Nephron progenitor cell (in vitro differentiated cells): ENCODE measurements at regions not wholly inside any gene's neighbourhood (a gene's known extent, or its start where the extent isn't known, plus 50 kb on each side); places are given as distances from the start of the nearest gene placed in this dataset.

Experiments used
- DNase-seq: peaks from one replicate; pipeline ENCODE4 v3.0.0; 2021
- H3K27ac Mint-ChIP-seq: 2 replicates; pipeline ENCODE4 v1.8.0; 2021; ENCODE audit warnings: mild to moderate bottlenecking, moderate library complexity, mixed read lengths
- H3K27me3 Mint-ChIP-seq: 2 replicates; pipeline ENCODE4 v1.8.0; 2021; ENCODE audit warnings: mild to moderate bottlenecking, low read depth, mixed read lengths; ENCODE audit not compliant: poor library complexity
- H3K36me3 Mint-ChIP-seq: 2 replicates; pipeline ENCODE4 v1.8.0; 2021; ENCODE audit warnings: low read depth, mixed read lengths
- H3K4me1 Mint-ChIP-seq: 2 replicates; pipeline ENCODE4 v1.8.0; 2021; ENCODE audit warnings: mixed read lengths
- H3K4me3 Mint-ChIP-seq: 2 replicates; pipeline ENCODE4 v1.8.0; 2021; ENCODE audit warnings: mild to moderate bottlenecking, moderate library complexity, mixed read lengths
- H3K9me3 Mint-ChIP-seq: 2 replicates; pipeline ENCODE4 v1.8.0; 2021; ENCODE audit warnings: mild to moderate bottlenecking, moderate library complexity, mixed read lengths
- TF ChIP-seq, protein P1 (sequence below): fragments of 200-600 bp; sonication (generic); IDR thresholded peaks from 2 replicates; pipeline ENCODE4 v1.5.0; 2021; ENCODE audit warnings: antibody characterized with exemption

DNA sequence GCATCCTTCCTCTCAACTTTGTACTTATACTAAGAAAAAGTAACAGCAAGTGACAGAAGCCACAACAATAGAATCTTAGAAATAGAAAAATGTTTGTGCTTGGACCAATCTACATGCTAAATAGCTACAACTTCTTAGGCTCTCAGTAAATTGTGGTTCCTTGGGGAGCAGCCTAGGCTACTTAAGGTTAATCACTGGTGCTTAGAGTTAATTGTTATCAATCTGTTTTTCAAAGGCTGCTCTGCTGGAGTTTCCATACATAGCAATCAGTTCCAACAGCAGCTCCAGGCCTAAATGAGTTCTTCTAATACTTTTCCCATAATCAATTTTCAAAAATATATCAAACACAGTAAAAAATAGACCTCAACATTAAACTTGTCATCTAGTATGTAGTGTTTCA, 571.4 kb downstream of the EPHA7 start:
- Mint-ChIP-seq H3K36me3 (no peaks in the 10 kb centered on the region), H3K27ac (no peak overlapping the region), H3K27me3 (no peaks in the 10 kb centered on the region), H3K9me3 (no peaks in the 10 kb centered on the region), H3K4me1 (no peaks in the 10 kb centered on the region), H3K4me3 (no peak overlapping the region)
- TF ChIP-seq, protein P1, sequence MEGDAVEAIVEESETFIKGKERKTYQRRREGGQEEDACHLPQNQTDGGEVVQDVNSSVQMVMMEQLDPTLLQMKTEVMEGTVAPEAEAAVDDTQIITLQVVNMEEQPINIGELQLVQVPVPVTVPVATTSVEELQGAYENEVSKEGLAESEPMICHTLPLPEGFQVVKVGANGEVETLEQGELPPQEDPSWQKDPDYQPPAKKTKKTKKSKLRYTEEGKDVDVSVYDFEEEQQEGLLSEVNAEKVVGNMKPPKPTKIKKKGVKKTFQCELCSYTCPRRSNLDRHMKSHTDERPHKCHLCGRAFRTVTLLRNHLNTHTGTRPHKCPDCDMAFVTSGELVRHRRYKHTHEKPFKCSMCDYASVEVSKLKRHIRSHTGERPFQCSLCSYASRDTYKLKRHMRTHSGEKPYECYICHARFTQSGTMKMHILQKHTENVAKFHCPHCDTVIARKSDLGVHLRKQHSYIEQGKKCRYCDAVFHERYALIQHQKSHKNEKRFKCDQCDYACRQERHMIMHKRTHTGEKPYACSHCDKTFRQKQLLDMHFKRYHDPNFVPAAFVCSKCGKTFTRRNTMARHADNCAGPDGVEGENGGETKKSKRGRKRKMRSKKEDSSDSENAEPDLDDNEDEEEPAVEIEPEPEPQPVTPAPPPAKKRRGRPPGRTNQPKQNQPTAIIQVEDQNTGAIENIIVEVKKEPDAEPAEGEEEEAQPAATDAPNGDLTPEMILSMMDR: no peak
- DNase-seq: no peak

- Mint-ChIP-seq H3K36me3 (no peaks in the 10 kb centered on the region), H3K9me3 (no peaks in the 10 kb centered on the region)
- DNase-seq: no peak
These were observed 579.0 kb downstream of the EPHA7 start for GRCh38 chr6:92840246-92840930.

GRCh38 chr6:92828788-92829187, 590.6 kb downstream of the EPHA7 start:
- Mint-ChIP-seq H3K9me3 (peaks cover 8% of the 10 kb centered on the region), H3K36me3 (no peaks in the 10 kb centered on the region), H3K27me3 (no peaks in the 10 kb centered on the region), H3K4me1 (peaks cover 5% of the 10 kb centered on the region), H3K27ac (no peak overlapping the region), H3K4me3 (no peak overlapping the region)
- no peak for DNase-seq
- TF ChIP-seq, protein P1: no peak

More at GRCh38 chr6:92840246-92840930, 579.0 kb downstream of the EPHA7 start:
- TF ChIP-seq, protein P1: no peak
- Mint-ChIP-seq H3K4me3 (no peak overlapping the region), H3K27me3 (no peaks in the 10 kb centered on the region), H3K4me1 (no peaks in the 10 kb centered on the region), H3K27ac (no peak overlapping the region)

DNA sequence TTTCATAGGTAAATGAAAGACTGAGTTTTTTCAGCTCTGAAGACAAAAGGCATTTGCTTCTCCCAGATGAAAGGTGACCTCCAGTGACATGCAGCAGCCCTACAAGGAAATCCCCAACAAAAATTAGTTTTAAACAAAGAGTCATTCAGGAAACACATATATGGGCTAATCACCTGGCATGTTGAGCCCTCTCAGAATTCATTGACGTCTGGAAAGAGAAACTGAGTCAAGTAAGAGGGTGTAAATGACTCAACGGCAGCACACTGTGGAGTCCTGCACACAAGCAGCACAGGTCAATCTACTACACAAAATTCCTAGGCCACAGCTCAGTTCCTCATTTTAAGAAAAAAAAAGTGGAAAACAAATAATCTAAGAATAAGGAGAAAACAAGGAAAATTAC, 592.3 kb downstream of the EPHA7 start:
- TF ChIP-seq, protein P1: no peak
- Mint-ChIP-seq H3K27me3 (no peaks in the 10 kb centered on the region), H3K4me3 (no peak overlapping the region), H3K4me1 (peaks cover 5% of the 10 kb centered on the region), H3K9me3 (peaks cover 8% of the 10 kb centered on the region), H3K27ac (no peak overlapping the region), H3K36me3 (no peaks in the 10 kb centered on the region)
- DNase-seq: no peak

DNA sequence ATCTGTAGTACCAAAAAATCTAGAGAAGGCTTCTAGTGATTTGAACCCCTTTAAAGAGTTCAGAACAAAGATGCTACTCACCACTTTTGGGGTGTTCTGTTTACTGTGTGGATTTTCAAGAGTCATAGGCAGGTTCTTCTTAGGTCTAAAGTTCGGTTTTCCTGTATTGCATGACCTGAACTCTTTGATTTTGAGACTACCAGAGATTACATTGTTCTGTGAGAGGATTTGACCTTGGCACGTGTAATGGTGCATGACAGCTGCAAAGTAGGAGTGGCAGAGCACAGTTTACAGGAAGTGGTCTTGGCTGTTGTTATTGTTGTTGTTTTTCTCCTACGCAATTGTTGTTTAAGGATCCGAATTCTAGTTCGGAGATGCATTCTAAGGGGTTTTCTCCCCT, 592.7 kb downstream of the EPHA7 start:
- H3K36me3 Mint-ChIP-seq: no peaks in the 10 kb centered on the region
- H3K9me3 Mint-ChIP-seq: peaks cover 8% of the 10 kb centered on the region
- no peaks in the 10 kb centered on the region for H3K27me3 Mint-ChIP-seq
- no peak overlapping the region for H3K27ac Mint-ChIP-seq
- no peak for DNase-seq
- no peak overlapping the region for H3K4me3 Mint-ChIP-seq
- TF ChIP-seq, protein P1: no peak
- peaks cover 5% of the 10 kb centered on the region for H3K4me1 Mint-ChIP-seq

DNA sequence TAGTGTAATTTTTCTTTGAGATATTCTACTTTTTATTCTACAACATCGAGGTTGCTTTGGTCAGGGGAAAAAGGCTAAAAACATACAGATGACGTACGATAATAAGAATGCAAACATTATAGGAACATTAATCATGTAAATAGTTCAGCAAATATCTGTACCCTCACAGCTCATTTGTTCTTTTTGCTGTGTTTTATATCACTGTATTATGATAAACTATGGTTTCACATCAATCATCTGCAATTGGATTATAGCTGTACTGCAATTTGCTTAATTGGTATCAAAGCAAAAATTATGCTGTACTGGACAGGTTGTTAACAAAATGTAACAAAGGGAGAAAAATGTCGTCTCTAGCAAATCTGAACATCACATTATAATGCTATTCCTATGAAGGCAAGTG, 597.1 kb downstream of the EPHA7 start:
- TF ChIP-seq, protein P1: no peak

More for the DNA sequence above, 597.1 kb downstream of the EPHA7 start:
- H3K9me3 Mint-ChIP-seq: peaks cover 7% of the 10 kb centered on the region
- peaks cover 3% of the 10 kb centered on the region for H3K27me3 Mint-ChIP-seq
- DNase-seq: no peak
- peaks cover 5% of the 10 kb centered on the region for H3K4me1 Mint-ChIP-seq
- H3K27ac Mint-ChIP-seq: no peak overlapping the region
- no peaks in the 10 kb centered on the region for H3K36me3 Mint-ChIP-seq
- no peak overlapping the region for H3K4me3 Mint-ChIP-seq
